Ureter (tissue), 1 donor: ENCODE measurements at regions not wholly inside any gene's neighbourhood (a gene's known extent, or its start where the extent isn't known, plus 50 kb on each side); places are given as distances from the start of the nearest gene placed in this dataset.
"Not testable (repeated sequence)": the region's sequence is repeated elsewhere in the genome, so short reads cannot be mapped to it uniquely, and the experiment has no call there.

Source experiments
- DNase-seq: peaks from one replicate; pipeline ENCODE4 v3.0.0-alpha.2; 2020; ENCODE audit warnings: low spot score
- donor health status: DM: yes; HTN: yes; CAD: no.

DNA sequence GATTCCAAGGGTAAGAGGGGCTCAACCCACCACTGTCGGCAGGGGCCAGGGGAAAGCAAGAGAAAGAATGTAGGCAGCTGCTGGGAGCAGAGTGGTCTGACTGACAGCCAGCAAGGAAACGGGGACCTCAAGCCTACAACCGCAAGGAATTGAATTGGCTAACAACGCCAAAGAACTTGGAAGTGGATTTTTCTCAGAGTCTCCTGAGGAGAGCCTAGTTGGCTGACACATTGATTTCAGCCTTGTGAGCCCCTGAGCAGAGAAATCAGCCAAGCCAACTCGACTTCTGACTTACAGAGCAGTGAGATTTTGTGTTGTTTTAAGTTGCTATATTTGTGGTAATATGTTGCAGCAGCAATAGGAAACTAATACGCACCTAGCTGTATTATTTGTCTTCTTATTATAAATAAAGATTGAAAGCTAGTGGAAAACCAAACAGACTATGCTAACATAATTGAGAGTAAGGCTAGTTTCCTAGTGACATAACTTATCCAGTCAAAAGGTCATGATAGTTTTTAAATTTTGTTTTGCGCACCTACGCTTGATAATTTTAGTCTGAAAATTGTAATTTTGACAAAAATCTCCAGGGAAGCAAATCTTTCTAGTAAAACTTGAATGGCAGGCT lies 145.8 kb upstream of the HCCS start:
- no peak for DNase-seq

- DNase-seq, result no peak
Observed at GRCh38 chrX:10966057-10966456, 145.1 kb upstream of the HCCS start.

DNA sequence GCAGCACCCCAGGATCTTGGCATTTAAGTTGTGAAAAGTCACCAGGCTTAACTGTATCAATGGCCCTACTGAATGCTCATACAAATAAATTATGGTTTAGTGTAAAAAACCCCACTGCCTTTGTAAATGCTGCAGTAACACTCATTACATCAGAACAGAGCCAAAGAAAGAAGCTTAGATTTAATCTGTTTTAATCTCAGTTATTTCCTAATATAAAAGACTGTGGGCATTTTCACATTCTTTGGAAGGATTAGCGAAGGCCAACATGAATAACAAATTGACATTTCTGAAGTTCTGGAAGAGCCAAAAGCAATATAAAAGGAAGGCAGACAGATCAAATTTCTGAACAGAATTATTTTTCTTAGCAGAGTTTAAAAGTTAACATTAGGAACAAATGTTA lies 140.0 kb upstream of the HCCS start:
- DNase-seq, result no peak

DNA sequence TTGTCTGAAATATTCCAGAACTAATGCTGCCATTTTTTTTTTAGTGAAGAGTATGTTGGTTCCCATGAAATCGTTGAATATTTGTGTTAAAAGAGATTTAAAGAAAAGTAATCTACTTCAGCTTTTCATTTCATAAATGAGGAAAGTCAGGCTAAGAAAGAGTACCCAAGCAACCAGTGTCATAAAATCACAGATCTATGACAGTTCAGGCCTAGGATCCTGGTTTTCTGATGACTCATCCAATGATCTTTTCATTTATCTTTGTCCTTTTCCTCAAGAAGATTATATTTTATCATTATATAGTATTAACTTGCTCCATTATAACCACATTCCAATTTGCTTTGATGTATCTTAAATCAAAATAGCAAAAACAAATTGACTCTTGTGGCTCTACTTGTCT lies 139.4 kb upstream of the HCCS start:
- no peak for DNase-seq

GRCh38 chrX:10972706-10973105 lies 138.4 kb upstream of the HCCS start:
- DNase-seq, result no peak

DNA sequence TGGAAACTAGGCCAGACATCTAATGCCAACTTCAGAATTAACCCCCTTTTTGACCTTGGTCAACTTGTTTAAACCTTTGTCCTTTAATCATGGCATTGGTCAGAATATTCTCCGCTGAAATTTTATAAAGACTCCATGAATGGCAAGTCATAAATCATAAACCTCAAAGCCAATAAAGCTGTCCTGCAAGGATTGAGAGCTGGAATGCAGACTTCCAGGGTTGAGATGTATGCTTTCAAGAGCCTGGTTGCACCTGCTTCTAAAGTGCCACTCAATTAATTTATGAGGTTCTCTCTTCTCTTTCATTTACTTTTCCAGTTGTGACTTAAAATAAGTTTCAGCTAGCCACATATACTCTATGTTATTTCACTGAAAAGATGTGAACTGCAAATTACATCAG lies 136.2 kb upstream of the HCCS start:
- DNase-seq, result no peak

DNA sequence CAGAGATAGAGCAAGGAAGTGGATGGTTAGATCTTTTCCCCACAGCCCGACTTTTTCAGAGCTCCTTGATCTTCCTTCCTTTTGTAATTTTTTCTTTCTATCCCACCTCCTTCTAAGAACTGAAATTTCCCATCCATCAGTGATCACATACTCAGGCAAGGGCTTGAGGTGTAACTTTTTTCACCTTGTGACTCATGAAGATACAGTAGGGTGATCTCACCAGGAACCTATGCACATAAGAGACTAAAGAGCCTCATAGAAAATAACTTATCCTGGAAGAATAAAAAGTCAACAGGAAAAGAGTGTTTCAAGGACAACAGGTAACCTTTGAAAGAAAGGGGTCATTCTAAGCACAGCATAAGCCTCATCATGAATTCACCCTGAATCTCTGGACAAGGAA lies 131.2 kb upstream of the HCCS start:
- DNase-seq, result no peak

DNA sequence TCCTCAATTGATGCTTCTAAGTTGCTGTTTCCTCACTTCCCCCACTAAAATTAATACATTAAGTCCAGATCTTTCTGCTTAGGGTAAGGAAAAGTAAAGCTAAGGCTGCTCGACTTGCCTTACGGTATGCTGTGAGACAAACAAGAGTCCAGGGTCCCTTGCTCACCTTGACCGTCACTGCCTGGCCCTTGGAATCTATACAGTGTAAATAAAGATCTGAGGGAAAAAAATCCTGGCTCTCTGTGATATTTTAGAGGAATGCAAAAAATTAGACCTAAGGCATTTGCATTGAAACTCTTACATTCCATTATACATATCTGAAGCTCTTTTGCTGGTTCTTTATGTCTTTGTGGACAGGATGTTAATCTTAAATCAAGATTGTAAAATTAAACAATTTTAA lies 129.6 kb upstream of the HCCS start:
- no peak for DNase-seq

DNA sequence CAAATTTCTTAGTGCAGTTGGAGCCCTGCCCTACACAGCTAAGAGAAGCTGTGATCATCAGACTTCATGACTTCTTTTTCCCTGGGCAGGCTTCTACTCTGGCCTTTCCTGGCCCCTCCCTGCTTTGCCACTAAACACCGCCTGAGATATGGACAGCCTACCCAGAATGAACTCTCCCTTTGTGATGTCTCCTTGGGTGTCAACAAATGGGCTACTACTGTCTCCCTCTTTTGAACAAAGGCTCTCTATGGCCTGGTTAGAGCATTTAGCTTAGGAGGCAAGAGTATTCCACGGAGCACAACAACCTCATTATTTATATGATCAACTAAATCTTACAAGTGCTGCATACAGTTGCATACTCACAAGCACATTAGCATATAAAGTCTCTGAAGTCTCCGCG lies 127.6 kb upstream of the HCCS start:
- no peak for DNase-seq

DNA sequence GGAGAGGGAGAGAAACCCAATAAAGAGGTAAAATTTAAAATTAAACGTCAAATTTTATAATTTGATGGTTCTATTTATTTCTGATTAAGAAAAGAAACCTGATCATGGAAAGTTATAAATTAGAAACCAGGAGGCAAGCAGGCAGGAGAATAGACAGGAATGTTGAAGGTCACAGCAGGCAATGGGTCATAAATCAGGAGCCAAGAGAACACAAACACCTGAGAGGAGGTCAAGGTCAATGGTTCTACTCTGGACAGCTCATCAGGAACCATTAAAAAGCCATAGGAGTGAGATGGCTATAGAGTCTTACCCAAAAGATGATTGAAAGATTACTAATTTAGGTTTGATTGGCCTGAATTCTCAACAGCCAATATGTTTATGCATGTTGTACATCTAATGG lies 126.9 kb upstream of the HCCS start:
- no peak for DNase-seq

- DNase-seq, result no peak
Observed at GRCh38 chrX:10986616-10987015, 124.5 kb upstream of the HCCS start.

- no peak for DNase-seq
Observed at GRCh38 chrX:10988653-10989052, 122.5 kb upstream of the HCCS start.

DNA sequence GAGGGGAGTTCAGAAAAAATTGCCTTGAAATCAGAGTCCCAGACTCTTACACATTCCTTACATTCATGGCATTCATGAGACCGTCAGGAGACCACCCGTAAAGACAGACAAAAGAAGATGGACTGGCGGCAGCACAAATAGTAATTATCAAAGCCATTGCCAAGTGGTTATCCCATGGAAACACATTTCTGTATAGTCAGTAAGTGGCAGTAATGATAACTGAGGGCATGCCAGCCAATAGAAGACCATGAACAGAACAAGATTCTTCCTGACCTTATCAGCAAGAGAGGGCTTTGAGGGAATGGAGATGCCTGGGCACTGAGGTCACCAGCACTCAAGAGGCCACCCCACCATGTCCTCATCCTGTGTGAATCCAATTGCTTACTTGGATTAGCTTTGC lies 121.7 kb upstream of the HCCS start:
- no peak for DNase-seq

DNA sequence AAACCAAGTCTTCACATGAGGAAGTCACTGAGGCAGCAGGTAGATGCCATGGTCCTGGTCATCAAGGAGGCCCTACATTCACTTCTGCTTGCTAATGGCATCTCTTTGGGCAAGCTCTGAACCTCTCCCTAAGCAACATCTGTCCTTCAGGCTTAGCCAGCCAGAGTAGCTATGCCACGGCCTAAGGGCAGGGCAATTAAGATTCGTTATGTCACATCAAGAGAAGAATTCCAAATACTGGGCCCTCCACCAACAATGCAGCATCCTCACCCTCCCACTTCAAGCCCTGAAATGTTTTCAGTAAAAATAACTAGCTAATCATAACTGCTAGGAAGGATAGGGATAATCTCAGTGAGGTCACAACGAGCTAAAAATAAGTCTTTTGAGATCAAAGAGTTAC lies 120.7 kb upstream of the HCCS start:
- DNase-seq, result no peak

DNA sequence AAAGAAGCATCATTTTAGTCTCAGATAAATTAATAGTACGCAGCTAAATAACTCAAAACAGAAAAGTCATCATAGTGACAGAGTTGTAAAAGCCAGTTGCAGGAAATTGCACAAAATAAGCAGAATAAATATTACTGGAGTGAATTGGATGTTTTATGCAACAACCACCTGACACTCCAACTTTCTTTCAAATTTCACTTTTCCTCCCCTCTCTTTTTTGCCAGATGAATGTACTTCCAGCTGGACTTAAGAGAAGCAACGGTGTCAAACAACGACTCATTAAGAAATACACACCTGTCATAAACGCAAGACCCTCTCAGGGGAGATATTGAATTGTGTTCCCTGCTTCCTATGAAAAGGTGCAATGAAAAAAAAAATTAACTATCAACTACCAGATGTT lies 120.2 kb upstream of the HCCS start:
- no peak for DNase-seq

- DNase-seq, result no peak
Observed at GRCh38 chrX:10992110-10992509, 119.0 kb upstream of the HCCS start.

DNA sequence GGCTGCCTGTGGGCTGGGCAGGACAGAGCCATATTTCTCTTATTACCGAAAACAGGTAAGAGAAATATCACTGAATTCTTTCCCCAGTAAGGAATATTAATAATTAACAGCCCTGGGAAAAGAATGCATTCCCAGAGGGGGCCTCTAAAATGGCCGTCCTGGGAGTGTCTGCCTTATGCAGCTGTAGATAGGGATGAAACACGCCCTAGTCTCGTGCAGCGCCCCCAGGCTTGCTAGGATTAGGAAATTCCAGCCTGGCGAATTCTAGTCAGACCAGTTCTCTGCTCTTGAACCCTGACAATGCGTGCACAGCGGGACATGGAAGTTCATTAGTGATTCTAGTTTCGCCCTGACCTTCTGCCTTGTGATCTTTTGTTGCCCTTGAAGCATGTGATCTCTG lies 104.1 kb upstream of the HCCS start:
- not testable (repeated sequence) for DNase-seq

DNA sequence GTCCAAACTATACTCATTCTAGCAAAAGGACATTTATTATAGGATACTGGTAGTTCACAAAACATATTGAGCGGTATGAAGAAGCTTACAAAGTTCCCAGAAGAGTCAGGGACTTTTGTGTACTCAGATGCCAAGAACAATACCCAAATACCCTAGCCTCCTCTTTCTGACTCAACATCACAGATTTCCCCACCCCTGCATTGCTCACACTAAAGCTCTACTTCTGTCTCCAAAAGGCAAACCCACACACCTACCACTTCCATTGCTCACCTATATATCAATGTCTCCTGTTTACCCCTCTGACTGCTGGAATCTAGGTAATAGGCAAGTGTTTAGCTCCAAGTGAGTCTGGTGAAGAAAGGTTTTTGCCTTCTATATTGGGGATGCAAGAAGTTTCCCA lies 100.7 kb upstream of the HCCS start:
- no peak for DNase-seq

GRCh38 chrX:11016728-11017127 lies 94.4 kb upstream of the HCCS start:
- no peak for DNase-seq

- not testable (repeated sequence) for DNase-seq
Observed at GRCh38 chrX:11022588-11022987, 88.5 kb upstream of the HCCS start.

DNA sequence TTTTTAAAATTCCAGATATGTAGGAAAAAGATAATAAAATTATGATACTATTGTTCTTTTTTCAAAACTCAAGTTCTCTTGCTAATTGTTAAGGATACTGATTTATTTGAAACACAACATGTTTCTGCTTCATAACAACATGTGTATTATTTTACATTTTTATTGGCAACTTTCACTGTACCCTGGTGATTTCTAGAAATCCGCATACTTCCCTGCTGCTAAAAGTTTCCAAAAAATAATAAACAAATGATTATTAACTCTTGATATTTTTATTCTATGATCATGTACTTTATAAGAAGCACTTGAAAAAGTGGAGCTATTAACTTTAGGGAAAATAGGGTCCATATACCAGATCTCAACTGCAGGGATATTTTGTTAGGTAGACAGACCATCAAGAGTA lies 71.2 kb upstream of the HCCS start:
- DNase-seq, result no peak

DNA sequence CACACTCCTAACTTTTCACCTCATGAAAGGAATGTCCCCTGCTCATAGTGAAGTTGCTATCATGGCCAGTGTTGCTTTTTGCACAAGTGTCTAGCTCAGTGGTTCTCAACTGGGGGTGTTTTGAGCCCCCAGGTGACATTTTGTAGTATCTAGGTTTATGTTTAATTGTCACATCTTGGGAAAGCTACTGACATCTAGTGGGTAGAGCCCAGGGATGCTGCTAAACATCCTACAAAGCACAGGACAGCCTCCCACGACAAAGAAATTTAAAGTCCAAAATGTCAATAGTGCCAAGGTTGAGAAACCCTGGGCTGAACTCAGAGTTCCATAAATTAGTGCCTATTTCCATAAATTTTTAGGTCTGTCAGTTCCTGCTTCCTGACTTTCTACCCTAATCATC lies 70.7 kb upstream of the HCCS start:
- DNase-seq, result no peak

GRCh38 chrX:11040996-11041395 lies 70.1 kb upstream of the HCCS start:
- no peak for DNase-seq

DNA sequence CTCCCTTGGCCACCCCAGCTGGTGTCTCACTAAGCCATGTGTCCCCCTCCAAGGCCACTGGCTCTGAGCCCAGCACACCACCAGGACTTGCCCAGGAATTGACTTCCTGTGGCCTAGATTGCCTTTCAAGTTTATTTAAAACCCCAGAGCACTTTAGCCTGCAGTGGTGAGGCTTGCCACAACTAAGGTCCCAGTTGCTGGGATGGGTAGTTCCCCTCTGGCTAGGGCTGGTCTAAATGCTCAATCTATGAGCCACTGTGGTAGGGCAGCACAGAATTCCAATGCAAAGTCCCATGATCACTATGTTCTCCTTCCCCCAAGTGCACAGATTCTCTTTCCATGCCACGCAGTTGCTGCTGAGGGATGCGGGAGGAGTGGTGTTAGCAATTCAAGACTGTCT lies 61.1 kb upstream of the HCCS start:
- no peak for DNase-seq

DNA sequence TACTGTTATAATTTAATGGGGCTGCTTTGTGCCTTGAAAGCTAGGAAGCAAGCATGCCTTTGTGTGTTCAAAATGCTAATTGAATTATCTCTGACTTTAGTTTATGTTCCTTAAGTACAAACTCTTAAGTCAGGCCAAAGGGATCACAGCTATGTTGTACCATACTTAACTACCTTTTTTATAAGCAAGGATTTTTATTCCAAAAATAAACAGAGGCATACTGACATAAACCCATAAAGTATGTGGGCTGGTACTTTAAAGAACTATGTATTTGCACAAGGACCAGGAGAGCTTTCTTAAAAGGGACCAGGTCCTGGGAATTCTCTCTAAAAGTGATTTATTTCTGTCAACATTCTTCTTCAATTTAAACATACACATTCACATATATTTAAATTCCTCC lies 57.8 kb upstream of the HCCS start:
- no peak for DNase-seq
